ENCODE measurements at regions not wholly inside any gene's neighbourhood (a gene's known extent, or its start where the extent isn't known, plus 50 kb on each side); places are given as distances from the start of the nearest gene placed in this dataset.

GRCh38 chr1:222465211-222466041, 82.5 kb downstream of the HHIPL2 start (continued):
- TF ChIP-seq CTCF (tag by site-specific recombination; IDR thresholded peaks at IDR 0.05) (peak; percentile 93), ZNF394 (tag by site-specific recombination; IDR thresholded peaks at IDR 0.05; ENCODE audit: borderline replicate concordance) (peak; percentile 77), ZNF391 (tag by site-specific recombination; IDR thresholded peaks at IDR 0.05; ENCODE audit: borderline replicate concordance, low read depth) (peak; percentile 34; the same call in 1 of the 2 replicates), ZBTB11 (tag by site-specific recombination; conservative IDR thresholded peaks at IDR 0.05; ENCODE audit: low read depth) (peak; percentile 28; the same call in 1 of the 2 replicates), ZNF335 (tag by site-specific recombination; conservative IDR thresholded peaks at IDR 0.05) (peak; percentile 62), ZBTB48 (tag by site-specific recombination; IDR thresholded peaks at IDR 0.05) (no peak), ZNF585B (tag by site-specific recombination; IDR thresholded peaks at IDR 0.05) (no peak), ZBTB20 (tag by site-specific recombination; IDR thresholded peaks at IDR 0.05) (peak; percentile 77; the same call in 1 of the 2 replicates), KLF16 (tag by site-specific recombination; IDR thresholded peaks at IDR 0.05) (peak; percentile 51; the same call in 1 of the 2 replicates), BCL6B (tag by site-specific recombination; IDR thresholded peaks at IDR 0.05) (peak; percentile 95), PRDM1 (tag by site-specific recombination; IDR thresholded peaks at IDR 0.05) (0 out of 2 replicates have a peak, but pooled peaks have one; percentile 33), ZNF596 (tag by site-specific recombination; IDR thresholded peaks at IDR 0.05) (peak; percentile 51; the same call in 1 of the 2 replicates), ZBTB21 (tag by site-specific recombination; IDR thresholded peaks at IDR 0.05) (no peak), ZFP69B (tag by site-specific recombination; IDR thresholded peaks at IDR 0.05) (peak; percentile 69; the same call in 1 of the 2 replicates), ZNF248 (tag by site-specific recombination; IDR thresholded peaks at IDR 0.05) (no peak), GLIS2 (tag by site-specific recombination; IDR thresholded peaks at IDR 0.05) (peak; percentile 40; the same call in 1 of the 2 replicates), YY2 (tag by site-specific recombination; IDR thresholded peaks at IDR 0.05) (no peak), ZNF654 (tag by site-specific recombination; IDR thresholded peaks at IDR 0.05; ENCODE audit: low read depth) (0 out of 2 replicates have a peak, but pooled peaks have one; percentile 29), ZNF660 (tag by site-specific recombination; IDR thresholded peaks at IDR 0.05) (peak; percentile 72), SALL2 (tag by site-specific recombination; IDR thresholded peaks at IDR 0.05; ENCODE audit: borderline replicate concordance) (no peak), OSR2 (tag by site-specific recombination; IDR thresholded peaks at IDR 0.05) (no peak), ZNF514 (tag by site-specific recombination; IDR thresholded peaks at IDR 0.05) (no peak), YY1 (tag by site-specific recombination; IDR thresholded peaks at IDR 0.05) (peak; percentile 47), TRIM28 (IDR thresholded peaks at IDR 0.05; ENCODE audit: borderline replicate concordance, low read length) (0 out of 2 replicates have a peak, but pooled peaks have one; percentile 10), ZNF324 (tag by site-specific recombination; IDR thresholded peaks at IDR 0.05) (0 out of 2 replicates have a peak, but pooled peaks have one; percentile 5), ZNF548 (tag by site-specific recombination; IDR thresholded peaks at IDR 0.05) (no peak), SP7 (tag by site-specific recombination; IDR thresholded peaks at IDR 0.05) (0 out of 2 replicates have a peak, but pooled peaks have one; percentile 50)

Data from HEK293 (cell line).